Urinary bladder (tissue), 3 donors: ENCODE measurements at regions not wholly inside any gene's neighbourhood (a gene's known extent, or its start where the extent isn't known, plus 50 kb on each side); places are given as distances from the start of the nearest gene placed in this dataset.
"Not testable (repeated sequence)": the region's sequence is repeated elsewhere in the genome, so short reads cannot be mapped to it uniquely, and the experiment has no call there.

Experiments
- DNase-seq: peaks from one replicate; pipeline ENCODE4 v3.0.0-alpha.2; 2015; ENCODE audit errors: extremely low spot score
- H3K27ac ChIP-seq: one replicate; pipeline ENCODE4 v1.5.1; 2013; ENCODE audit warnings: low read depth, mild to moderate bottlenecking, moderate library complexity
- H3K36me3 ChIP-seq: one replicate; pipeline ENCODE4 v1.6.1; 2013; ENCODE audit warnings: mild to moderate bottlenecking, moderate library complexity; ENCODE audit not compliant: insufficient read depth
- H3K4me1 ChIP-seq: one replicate; pipeline ENCODE4 v1.6.1; 2013; ENCODE audit warnings: mild to moderate bottlenecking, moderate library complexity; ENCODE audit not compliant: insufficient read depth
- H3K4me3 ChIP-seq: one replicate; pipeline ENCODE4 v1.5.1; 2013; ENCODE audit warnings: low read depth, low read length
- WGBS: extraction: QIAGEN DNeasy Blood & Tissue Kit; methylation state at CpG from one replicate; pipeline ENCODE4 v1.1.7; 2013; 5-methylcytosine and 5-hydroxymethylcytosine counted together
- donor health status: healthy with polysubstance abuse.
- donor health status: healthy.

DNA sequence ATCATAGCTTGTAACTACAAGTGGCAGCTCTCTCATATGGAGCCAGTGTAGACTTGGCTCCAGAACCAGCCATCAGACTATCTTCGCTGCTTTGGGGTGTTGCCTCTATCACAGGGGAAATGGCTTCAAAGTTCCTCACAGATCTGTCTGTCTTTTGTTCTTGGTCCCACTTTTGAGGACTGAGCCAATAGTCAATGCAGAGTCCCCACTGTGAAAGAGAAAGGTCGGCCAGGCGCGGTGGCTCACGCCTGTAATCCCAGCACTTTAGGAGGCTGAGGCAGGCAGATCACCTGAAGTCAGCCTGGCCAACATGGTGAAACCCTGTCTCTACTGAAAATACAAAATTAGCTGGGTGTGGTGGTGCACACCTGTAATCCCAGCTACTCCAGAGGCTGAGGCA is 86.9 kb upstream of the FZD7 start:
- not testable (repeated sequence) for H3K4me1 ChIP-seq, H3K36me3 ChIP-seq, H3K27ac ChIP-seq, H3K4me3 ChIP-seq, DNase-seq
- WGBS = 95% methylated on average over 5 of the region's 5 CpGs

DNA sequence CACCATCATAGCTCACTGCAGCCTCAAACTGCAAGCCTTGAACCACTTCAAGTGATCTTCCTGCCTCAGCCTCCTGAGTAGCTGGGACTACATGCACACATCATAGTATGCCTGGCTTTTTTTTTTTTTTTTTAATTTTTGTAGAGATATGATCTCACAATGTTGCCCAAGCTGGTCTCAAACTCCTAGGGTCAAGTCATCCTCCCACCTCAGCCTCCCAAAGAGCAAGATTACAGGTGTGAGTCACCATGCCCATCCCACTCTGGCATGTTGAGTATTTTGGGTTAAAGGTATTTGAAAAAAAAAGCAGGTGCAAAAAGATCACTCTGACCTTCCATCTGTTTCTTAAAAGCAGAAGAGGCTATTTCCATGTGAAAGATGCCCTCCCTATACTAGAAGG is 86.4 kb upstream of the FZD7 start:
- no peak for DNase-seq
- no peaks in the 10 kb centered on the region for H3K36me3 ChIP-seq
- H3K4me3 ChIP-seq = no peak overlapping the region
- no peak overlapping the region for H3K27ac ChIP-seq
- no peaks in the 10 kb centered on the region for H3K4me1 ChIP-seq

DNA sequence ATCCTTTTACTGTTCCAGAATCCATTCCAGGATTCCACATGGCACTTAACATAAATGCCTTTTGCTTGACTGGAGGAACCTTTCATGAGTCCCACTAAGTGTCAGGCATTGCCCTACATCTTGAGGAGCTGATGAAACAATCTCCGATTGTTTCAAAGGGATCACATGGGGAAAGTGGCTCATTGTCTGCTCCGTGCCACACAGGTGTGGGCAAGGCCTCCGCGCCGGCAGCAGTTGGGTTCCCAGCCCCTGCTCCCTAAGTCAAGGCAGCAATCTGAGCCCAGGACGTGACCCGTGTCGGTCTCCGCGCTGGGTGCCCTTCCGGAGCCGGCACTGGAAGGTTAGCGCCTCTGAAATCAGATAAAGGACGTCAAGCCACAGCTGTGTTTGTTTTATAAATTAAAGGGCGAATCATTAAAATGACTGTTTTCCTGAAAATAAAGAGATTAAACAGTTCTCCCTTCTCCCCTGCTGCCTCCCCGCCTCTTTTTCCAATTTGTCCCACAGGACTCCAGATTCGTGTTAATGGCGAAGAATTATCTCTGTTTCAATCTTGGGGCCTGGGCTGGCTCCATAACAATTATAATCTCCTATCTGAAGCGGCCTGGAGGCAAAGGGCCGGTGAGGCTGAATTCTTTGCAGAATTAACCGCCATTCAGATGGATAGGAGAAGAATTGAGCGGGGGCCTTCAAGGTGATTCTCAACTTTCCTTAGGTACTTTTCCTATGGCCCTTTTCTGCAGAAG is 84.3 kb upstream of the FZD7 start:
- WGBS = 61% methylated on average over 22 of the region's 22 CpGs
- DNase-seq = no peak
- Histone ChIP-seq H3K4me1 (no peaks in the 10 kb centered on the region), H3K36me3 (no peaks in the 10 kb centered on the region), H3K27ac (no peak overlapping the region), H3K4me3 (no peak overlapping the region)

DNA sequence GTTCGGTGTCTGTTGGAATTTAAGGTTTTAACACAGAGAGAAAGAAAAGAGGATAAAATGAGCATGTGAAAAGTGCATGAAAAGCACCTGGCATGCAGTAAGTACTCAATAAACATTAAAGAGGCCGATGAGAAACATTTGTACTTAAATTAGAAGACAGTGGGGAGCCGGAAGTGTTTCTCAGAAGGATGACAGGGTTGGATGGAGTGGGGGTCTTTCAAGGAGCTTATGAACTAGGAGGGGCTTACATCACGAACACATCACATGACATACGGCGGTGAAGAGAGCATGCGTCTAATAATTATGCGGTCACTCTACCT is 83.8 kb upstream of the FZD7 start:
- WGBS = 88% methylated on average over 8 of the region's 8 CpGs
- no peak for DNase-seq
- no peak overlapping the region for H3K27ac ChIP-seq

DNA sequence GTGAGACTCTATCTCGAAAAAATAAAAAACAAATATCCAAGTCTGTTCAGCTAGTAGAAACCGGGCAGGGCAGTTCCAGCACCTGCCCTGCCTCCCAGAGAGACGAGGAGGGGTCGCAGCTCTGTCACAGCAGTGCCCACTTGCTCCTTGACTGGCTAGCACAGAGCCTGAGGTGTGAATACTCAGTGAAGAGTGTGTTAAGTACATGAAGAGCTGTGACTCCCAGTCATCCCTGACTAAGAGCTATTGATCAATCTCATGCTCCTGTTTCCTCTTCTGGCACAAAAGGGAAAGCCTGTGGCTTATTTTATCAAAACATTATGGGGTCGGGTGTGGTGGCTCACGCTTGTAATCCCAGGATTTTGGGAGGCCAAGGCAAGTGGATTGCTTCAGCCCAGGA is 83.0 kb upstream of the FZD7 start:
- Histone ChIP-seq H3K4me1 (no peaks in the 10 kb centered on the region), H3K27ac (no peak overlapping the region), H3K36me3 (no peaks in the 10 kb centered on the region), H3K4me3 (no peak overlapping the region)
- no peak for DNase-seq
- WGBS = 83% methylated on average over 6 of the region's 6 CpGs

More for the DNA sequence above, 83.8 kb upstream of the FZD7 start:
- Histone ChIP-seq H3K36me3 (no peaks in the 10 kb centered on the region), H3K4me1 (no peaks in the 10 kb centered on the region), H3K4me3 (no peak overlapping the region)

DNA sequence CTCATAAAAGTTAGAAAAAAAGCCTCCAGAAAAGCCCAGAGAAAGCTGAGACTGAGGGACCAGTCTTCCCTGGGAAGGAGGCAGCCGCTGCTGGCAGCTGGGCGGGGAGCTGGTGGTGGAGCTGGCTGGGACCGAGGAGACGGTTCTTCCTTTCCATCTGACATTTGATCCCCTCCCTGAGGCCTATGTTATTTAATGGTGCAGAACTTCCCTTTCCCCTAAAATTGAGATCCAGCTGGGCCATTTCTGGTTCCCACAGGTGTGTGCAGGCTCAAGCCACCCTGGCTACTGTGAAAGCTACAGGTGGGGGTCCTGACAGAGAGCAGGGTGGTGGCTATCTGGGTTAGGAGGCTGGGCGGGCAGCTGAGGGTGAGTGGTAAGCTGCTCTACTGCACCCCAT is 81.5 kb upstream of the FZD7 start:
- H3K27ac ChIP-seq = no peak overlapping the region
- no peak overlapping the region for H3K4me3 ChIP-seq
- 71% methylated on average over 5 of the region's 5 CpGs for WGBS
- no peaks in the 10 kb centered on the region for H3K4me1 ChIP-seq
- H3K36me3 ChIP-seq = no peaks in the 10 kb centered on the region
- DNase-seq = no peak

DNA sequence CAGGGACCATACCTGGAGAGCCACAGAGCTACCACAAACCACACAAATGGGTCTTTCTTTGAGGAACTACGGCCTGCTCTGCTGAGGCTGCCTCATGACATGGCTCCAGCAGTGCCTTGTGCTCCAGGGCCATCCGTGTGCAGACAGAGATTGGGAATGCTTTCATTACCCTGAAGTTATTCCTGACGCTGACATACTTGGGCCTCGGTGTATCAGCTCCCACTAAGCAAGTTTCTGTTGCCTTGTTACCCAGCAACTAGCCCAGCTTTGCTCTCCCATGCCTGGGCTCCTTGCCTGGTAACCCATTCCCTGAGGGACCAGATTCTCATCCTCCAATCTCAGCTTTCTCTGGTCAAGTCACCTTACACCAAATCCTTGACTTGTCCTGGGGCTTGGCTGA is 80.3 kb upstream of the FZD7 start:
- no peak overlapping the region for H3K4me3 ChIP-seq

DNA sequence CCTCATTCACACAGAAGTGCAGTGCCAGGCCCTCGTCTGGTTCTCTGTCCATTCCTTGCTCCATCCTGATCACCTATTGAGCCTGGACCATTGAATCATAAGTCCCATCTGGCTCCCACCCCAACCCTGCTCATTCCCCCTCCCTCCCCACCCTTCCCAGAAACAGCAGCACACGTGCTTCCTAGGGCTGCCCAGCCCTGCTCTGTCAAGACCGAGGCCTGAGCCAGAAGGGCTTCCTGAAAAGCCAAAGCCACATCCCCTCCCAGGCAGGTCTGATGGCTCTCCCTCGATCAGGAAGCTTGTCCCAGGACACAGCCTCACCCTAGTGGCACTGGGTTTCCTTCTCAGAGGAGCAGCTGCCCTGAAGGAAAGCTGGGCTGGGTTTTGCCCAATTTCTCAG is 79.8 kb upstream of the FZD7 start:
- WGBS = 58% methylated on average over 4 of the region's 4 CpGs
- H3K4me1 ChIP-seq = no peaks in the 10 kb centered on the region
- DNase-seq = no peak
- H3K27ac ChIP-seq = no peak overlapping the region
- H3K4me3 ChIP-seq = no peak overlapping the region
- H3K36me3 ChIP-seq = no peaks in the 10 kb centered on the region

More for the DNA sequence above, 80.3 kb upstream of the FZD7 start:
- Histone ChIP-seq H3K27ac (no peak overlapping the region), H3K4me1 (no peaks in the 10 kb centered on the region), H3K36me3 (no peaks in the 10 kb centered on the region)
- 67% methylated on average over 4 of the region's 4 CpGs for whole genome bisulfite sequencing
- no peak for DNase-seq

DNA sequence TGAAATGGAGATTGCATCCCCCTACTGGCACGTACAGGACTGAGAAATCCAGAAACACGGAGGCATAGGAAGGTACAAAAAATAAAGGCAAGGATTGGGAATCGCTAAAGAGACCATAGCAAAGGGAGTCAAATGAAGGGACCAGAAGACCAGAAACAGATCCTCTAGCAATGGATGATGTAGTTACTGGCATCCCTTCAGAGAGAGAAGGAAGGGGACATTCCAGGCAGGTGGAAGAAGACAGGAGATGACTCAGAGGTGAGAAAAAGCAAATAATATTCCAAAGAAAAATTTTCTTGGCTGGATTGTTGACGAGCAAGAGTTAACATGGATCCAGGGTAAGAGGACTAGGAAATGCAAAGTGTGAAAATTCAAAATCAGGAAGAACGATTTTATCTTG is 78.4 kb upstream of the FZD7 start:
- WGBS = 84% methylated on average over 5 of the region's 5 CpGs
- Histone ChIP-seq H3K4me1 (peaks cover 1% of the 10 kb centered on the region), H3K4me3 (no peak overlapping the region), H3K27ac (peak overlapping the region; percentile 3), H3K36me3 (no peaks in the 10 kb centered on the region)
- DNase-seq = no peak

DNA sequence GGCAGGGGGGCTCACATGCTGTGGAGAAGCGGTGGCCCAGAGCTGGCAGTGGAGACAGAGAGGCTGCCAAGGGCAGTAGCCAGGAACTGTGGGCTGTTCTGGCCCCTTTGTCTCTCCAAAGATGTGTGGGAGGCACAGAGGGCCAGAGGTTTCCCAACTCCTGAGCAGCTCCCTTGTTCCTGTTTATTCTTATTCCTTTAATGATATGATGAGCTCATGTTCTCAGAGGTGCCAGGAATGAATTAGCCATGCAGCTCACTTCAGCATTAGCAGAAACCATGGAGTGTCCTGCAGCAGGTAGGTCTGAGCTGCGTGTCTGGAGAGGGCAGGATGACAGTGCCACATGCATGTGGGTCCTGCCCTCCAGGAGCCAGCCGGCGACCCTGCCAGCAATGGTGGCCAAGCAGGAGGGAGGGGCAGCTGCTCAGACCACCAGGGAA is 77.9 kb upstream of the FZD7 start:
- DNase-seq = no peak
- Histone ChIP-seq H3K36me3 (no peaks in the 10 kb centered on the region), H3K4me1 (peaks cover 1% of the 10 kb centered on the region), H3K4me3 (no peak overlapping the region), H3K27ac (peak overlapping the region; percentile 3)
- WGBS = 77% methylated on average over 4 of the region's 4 CpGs

DNA sequence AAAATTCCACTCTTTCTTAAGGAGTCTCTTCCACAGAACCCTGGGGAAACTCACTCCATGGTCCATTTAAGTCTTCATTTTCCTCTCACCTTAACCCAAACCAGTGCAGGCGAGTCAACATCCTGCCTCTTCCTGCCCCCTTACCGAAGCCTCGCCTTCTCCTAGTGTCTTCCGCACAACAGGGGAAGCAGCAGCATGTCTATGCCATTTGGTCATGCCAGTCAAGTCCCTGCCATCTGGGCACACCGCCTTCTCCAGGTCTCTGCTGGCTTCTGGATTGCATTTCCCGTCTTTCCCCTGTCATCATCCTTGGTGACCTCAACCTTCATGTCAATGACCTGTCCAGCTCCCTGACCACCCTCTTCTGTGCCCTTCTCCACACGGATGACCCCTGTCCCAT is 77.3 kb upstream of the FZD7 start:
- Histone ChIP-seq H3K36me3 (no peaks in the 10 kb centered on the region), H3K4me1 (peaks cover 1% of the 10 kb centered on the region), H3K27ac (no peak overlapping the region), H3K4me3 (no peak overlapping the region)
- DNase-seq = no peak
- 96% methylated on average over 7 of the region's 7 CpGs for WGBS

DNA sequence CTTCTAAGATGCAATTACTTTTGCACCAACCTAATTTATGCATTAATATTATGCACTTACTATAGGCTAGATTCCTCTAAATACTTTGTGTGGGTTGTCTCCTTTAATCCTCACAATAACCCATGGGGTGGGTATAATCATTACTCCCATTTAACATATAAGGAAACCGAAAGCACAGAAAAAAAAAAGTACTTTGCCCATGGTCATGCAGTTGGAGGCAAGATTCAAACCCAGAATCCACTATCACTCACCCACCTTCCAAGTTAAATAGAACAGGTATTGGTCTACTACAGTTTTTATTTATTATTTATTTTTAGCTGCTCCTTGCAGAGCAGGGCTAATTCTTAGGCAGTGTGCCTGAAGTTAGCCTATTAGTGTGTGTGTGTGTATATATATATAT is 76.6 kb upstream of the FZD7 start:
- Histone ChIP-seq H3K4me1 (peaks cover 1% of the 10 kb centered on the region), H3K36me3 (no peaks in the 10 kb centered on the region), H3K4me3 (no peak overlapping the region), H3K27ac (no peak overlapping the region)
- 95% methylated on average over 1 of the region's 1 CpG for WGBS
- no peak for DNase-seq

DNA sequence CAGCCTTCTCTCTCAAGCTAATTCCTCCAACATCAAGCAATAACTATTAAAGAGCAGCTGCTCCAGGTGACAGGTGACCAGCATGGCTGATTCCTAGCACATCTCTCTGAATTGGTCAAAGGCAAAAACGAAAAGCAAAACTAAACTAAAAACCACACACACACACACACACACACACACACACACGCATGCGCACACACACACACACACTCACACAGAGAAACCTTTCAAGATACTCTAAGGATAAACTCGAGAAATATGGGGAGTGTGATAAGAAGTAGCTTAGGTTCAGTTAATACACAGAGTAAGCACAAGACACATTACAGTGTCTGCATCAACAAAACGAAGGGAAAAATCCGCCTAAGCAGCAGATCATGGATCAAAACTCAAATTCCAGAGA is 74.5 kb upstream of the FZD7 start:
- DNase-seq = no peak
- Histone ChIP-seq H3K4me1 (peaks cover 1% of the 10 kb centered on the region), H3K36me3 (no peaks in the 10 kb centered on the region), H3K4me3 (no peak overlapping the region), H3K27ac (no peak overlapping the region)
- 73% methylated on average over 6 of the region's 6 CpGs for WGBS

DNA sequence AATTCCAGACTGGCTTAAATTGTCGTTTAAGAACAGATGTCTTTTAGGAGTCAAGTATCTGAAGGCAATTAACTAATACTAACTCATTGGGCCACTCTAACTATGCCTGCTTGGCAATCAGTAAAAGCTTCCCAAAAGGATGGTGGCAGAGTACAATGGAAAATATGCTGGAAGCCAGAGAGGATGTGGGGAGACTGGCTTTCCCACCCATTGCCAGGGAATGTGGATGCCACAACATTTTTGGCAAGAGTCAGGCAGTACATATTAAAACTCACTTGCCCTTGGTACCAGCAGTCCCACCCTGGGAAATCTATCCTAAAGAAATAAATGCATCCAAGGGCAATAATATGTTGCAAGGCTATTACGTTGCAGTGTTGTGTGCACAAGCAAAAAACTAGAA is 74.0 kb upstream of the FZD7 start:
- H3K4me1 ChIP-seq = peaks cover 1% of the 10 kb centered on the region
- DNase-seq = no peak
- H3K27ac ChIP-seq = no peak overlapping the region
- no peak overlapping the region for H3K4me3 ChIP-seq
- WGBS = 77% methylated on average over 2 of the region's 2 CpGs
- no peaks in the 10 kb centered on the region for H3K36me3 ChIP-seq

DNA sequence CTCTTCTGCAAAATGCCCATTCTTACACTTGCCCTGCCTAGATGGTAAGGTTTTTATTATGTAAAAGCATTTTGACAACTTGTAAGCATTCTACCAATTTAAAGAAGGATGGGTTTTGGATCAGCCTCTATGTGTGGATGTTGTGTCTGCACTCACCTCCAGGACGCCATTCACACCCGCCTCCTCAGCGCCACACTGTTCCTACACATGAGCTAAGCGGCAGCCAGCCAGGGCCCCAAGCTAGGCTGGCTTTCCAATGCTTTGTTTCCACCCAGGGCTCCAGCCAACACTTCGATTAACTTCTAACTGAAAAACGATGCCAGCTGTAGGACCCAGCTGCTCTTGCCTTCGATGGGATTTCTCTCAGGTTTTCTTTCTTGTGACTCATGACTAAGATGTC is 73.3 kb upstream of the FZD7 start:
- no peak for DNase-seq
- Histone ChIP-seq H3K4me1 (peaks cover 1% of the 10 kb centered on the region), H3K36me3 (no peaks in the 10 kb centered on the region), H3K27ac (no peak overlapping the region), H3K4me3 (no peak overlapping the region)
- WGBS = 79% methylated on average over 7 of the region's 7 CpGs
